HG03064 (cell line): ENCODE measurements at regions not wholly inside any gene's neighbourhood (a gene's known extent, or its start where the extent isn't known, plus 50 kb on each side); places are given as distances from the start of the nearest gene placed in this dataset.

Source experiments
- ATAC-seq: cut with Tn5 transposase; IDR thresholded peaks from one replicate; pipeline ENCODE4 v1.9.1; 2021; ENCODE audit warnings: low read depth; ENCODE audit not compliant: unreplicated experiment

DNA sequence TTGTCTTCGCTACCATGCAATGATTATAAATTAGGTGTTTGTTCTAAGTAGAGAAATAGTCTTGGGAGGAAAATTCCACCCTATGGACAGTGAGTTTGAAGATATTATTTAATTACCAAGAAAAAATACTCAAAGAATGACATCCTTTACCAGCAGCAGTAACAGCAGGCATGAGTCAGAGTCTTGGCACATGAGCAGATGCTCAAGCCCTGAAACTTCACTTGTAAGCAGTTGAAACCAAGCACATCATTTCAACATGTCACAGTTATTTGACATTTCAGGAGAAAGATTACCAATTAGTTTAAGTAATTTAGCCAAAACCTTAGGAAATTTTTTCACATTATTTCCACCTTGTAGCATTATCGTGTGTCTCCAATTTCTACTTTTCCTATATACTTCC is 99.2 kb downstream of the C12orf50 start:
- no peak for ATAC-seq

GRCh38 chr12:87929346-87929745 is 99.9 kb downstream of the C12orf50 start:
- no peak for ATAC-seq

GRCh38 chr12:87928031-87928430 is 101.2 kb downstream of the C12orf50 start:
- ATAC-seq, result no peak

DNA sequence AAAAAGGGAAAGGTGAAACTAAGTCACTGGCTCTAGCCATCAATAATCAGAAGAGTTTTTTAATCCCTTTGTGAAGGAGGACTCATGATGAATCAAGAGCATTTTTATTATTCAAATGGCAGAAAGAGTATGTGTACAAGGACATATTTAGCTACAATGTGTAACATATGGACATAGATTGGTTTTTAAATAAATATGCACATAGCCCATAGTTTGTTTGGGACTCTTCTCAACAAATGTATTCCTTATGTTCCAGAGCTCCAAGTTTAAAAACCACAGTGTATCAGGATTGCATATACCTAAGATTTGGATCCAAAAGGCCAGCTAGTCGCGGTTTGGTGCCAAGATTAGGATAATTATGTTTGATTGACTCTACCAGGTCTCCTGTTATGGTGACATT is 104.2 kb downstream of the C12orf50 start:
- no peak for ATAC-seq

GRCh38 chr12:87924149-87924548 is 105.1 kb downstream of the C12orf50 start:
- no peak for ATAC-seq

GRCh38 chr12:87923361-87923760 is 105.8 kb downstream of the C12orf50 start:
- ATAC-seq, result no peak

- ATAC-seq, result no peak
Measured at GRCh38 chr12:87922736-87923135, 106.5 kb downstream of the C12orf50 start.

DNA sequence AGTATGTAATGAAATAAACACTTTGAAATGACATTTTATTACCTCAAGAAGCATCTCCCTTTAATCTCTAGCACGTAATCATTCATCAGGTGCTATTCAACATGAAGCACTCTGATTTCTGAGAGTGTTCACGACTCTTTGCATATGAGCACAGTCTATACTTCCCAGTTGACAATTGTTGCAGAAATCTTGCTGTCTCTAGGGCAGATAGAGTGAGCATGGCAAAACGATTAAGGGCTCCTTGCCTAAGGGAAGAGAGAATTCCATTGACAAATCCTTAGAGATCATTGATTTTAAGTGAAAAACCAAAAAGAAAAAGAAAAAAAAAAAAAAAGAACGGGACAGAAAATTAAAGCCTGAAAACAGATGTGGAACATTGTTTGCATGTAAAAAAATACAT is 107.6 kb downstream of the C12orf50 start:
- no peak for ATAC-seq

- no peak for ATAC-seq
Measured at GRCh38 chr12:87920139-87920538, 109.1 kb downstream of the C12orf50 start.

DNA sequence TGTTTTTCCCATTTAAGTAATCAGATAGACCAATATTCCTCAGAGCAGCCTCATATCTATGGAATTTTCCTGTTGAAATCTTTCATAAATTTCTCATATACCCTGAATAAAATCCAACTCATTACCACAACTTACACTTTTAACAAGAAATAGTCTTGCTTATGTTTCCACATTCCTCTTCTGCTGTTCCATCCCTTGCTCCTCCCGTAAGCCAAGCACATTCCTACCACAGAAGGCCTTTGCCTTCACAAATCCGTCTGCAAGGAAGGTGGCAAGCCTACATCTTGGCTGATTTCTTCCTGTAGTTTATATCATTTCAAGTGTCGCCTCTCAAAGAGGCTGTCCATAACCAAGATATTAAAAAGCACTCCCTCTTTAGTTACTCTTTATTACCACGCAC is 127.7 kb downstream of the C12orf50 start:
- ATAC-seq, result no peak

GRCh38 chr12:87897662-87898061 is 131.5 kb downstream of the C12orf50 start:
- no peak for ATAC-seq

DNA sequence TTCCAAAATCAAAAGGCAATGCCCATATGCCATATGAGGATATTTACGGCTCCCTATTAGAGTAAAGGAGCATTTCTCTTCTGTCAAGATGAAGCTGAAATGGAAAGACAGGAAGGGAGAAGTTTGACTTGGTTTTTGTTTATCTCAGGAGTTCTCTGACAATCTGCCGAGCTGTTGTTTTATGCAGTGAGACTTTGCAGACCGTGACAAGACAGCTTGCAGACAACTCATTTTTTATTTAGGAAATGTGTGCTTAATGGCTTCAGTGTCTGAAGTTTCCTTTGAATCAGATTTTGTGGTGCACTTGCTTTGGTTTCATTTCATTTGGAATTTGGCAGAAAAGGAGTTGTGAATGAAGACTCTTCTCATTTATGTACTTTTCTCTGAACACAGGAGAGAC is 145.4 kb downstream of the C12orf50 start:
- no peak for ATAC-seq

DNA sequence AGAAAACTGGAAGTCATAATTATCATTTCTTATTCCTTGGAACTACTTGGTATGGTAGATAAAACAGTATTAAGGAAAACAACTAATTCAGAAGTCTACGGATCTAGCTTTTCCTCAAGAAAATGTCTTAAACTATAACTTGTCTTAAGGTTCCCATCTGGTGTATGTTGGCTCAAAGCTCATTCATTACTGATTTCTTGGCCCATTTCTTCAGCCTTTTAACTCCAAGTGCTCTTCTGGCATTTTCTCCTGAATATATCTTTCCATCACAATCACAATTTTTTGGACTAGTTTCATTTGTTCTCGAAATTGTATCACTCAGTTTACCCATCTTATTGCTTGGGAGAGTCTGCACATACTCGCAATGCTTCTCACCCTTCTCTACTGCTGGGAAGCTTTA is 150.1 kb downstream of the C12orf50 start:
- ATAC-seq, result no peak

GRCh38 chr12:87870493-87871460 is 158.4 kb downstream of the C12orf50 start:
- ATAC-seq, result no peak

- ATAC-seq, result no peak
Measured at GRCh38 chr12:87870061-87870460, 159.1 kb downstream of the C12orf50 start.

DNA sequence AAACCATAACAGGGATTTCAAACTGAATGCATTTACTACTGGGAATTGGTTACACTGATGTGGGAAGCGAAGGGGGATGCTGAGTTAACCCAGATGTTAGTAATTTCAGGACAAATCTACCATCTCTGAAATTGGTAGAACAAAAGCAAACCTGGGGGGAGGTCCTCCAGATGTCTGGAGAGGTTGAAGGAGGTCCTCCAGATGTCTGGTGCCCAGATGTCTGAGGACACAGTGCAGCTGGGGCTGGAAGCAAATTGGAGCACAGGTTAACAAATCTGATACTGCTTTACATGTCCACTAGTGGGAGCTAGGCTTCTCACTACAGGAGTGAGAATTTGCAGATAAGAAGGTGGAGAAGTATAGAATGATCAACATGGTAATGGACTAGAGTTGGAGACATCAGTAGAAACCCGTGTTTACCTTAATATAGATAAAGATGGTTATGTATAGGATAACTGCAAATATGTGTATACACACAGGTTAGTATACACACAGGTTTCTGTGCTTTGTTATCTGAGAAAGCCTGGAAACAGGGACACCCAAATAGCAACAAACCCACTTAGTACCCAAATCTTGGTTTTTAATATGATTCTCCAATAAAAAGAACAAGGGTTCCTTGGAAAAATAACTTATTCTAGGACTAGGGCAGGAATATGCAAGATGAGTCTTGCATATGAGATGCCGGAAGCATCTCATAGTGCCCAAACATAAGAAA is 162.5 kb downstream of the C12orf50 start:
- ATAC-seq, result no peak

- no peak for ATAC-seq
Measured at GRCh38 chr12:87861791-87862190, 167.4 kb downstream of the C12orf50 start.

DNA sequence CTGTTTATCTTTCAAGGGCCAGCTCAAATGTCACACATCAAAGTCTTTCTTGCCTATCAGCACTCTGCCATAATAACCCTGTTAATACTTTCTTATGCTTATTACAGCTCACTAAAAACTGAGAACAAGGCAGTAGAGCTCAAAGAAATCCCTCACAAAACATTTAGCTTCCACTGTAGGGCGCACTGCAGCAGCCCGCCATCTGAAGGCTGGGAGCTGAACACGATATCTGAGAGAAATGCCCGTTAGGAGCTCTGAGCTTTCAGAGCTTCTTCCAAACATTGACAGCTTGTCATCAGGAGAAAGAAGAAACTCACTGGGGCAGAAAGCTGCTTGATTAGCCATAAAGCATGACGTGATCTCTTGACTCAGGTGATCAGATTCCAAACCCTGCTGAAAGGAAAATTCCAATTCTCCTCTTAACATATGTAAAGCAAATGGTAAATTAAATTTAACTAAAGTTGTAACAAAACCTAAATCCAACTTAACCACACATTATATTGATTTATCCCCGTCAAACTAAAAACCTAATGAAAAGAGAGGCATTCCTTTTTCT is 175.7 kb downstream of the C12orf50 start:
- no peak for ATAC-seq

DNA sequence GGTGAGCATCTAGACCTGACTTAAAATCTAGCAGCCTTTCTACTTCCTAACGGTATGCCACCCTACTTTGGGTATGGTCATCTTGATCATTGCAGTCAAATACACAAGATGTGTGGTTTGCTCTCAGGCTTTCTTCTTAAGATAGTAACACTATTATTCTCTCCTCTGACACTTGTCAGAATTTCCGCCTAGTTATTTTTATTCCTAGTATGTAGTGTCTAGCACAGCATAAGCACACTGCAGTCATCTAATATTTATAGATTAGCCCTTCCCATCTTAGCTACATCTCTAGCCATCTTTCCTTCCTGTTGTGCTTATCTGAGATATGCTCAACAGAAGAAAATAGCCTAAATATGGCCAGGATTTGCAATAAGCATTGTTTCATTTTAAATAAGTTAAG is 180.1 kb downstream of the C12orf50 start:
- ATAC-seq, result no peak

DNA sequence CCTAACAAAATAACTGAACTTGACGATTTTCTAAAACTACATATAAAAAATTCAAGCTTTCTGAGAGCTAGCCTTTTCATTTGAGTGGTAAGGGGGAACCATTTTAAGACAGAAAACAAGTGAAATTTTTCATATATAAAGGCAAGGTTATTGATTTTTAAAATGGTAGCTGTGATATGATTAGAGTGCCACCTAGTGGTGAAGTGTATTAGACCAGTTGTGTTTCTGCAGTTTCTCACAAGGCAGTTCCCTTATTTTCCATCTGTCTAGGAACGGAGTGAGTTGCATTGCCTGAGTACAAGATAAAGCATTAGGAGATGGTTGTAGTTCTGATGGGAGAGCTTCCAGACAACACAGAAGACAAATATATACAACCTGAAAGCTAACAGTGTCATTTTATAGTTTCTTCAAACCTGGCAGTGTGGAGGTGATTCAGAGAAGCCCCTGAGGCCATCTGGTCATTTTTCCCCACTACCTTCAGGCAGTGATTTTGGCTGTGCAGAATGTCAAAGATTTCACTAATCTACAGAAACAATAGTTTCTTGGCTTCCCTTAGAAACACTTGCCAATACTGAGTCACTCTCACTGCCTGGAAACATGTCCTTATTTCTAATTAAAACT is 180.8 kb downstream of the C12orf50 start:
- ATAC-seq, result no peak

DNA sequence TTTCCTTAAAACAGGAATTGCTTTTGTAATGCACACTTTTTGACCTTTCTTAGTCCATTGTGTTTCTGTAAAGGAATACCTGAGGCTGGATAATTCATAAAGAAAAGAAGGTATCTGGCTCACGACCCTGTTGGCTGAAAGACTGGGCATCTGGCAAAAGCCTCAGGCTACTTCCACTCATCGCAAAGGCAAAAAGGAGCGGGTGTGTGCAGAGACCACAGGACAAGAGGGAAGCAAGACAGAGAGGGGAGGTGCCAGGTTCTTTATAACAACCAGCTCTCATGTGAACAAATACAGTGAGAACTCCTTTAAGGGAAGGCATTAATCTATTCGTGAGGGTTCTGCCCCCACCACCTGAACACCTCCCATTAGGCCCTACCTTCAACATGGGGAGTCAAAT is 182.1 kb downstream of the C12orf50 start:
- ATAC-seq, result no peak
